Sigmoid colon (tissue), 6 donors: ENCODE measurements at regions not wholly inside any gene's neighbourhood (a gene's known extent, or its start where the extent isn't known, plus 50 kb on each side); places are given as distances from the start of the nearest gene placed in this dataset.

Experiments used
- DNase-seq: peaks from one replicate; pipeline ENCODE4 v3.0.0-alpha.2; 2019
- H3K27ac ChIP-seq, 4 donors: fragments of 200-600 bp; sonication (generic); one replicate each; pipeline ENCODE4 v1.5.1; 2016 to 2019; ENCODE audit warnings: mild to moderate bottlenecking in 1 of 4
- H3K27me3 ChIP-seq, 3 donors: fragments of 200-600 bp; sonication (generic); one replicate each; pipeline ENCODE4 v1.5.1; 2019; ENCODE audit warnings: mild to moderate bottlenecking in 1 of 3
- H3K36me3 ChIP-seq, 4 donors: fragments of 200-600 bp; sonication (generic); one replicate each; pipeline ENCODE4 v1.5.1; 2016 to 2019
- H3K4me1 ChIP-seq, 4 donors: fragments of 200-600 bp; sonication (generic); one replicate each; pipeline ENCODE4 v1.5.1; 2017 to 2019
- H3K4me3 ChIP-seq, 4 donors: fragments of 200-600 bp; sonication (generic); one replicate each; pipeline ENCODE4 v1.5.1; 2017 to 2019; ENCODE audit warnings: mild to moderate bottlenecking in 2 of 4, moderate library complexity in 1 of 4
- H3K9me3 ChIP-seq, 4 donors: fragments of 200-600 bp in 3 of 4; sonication (generic) in 3 of 4; one replicate each; pipeline versions ENCODE4 v1.5.1 to v1.6.1; 2013 to 2019
- CTCF ChIP-seq, 4 experiments: fragments of 450-650 bp in 3 of 4; fragments of 200-600 bp in 1 of 4; IDR thresholded peaks; one replicate each; pipeline ENCODE4 v1.5.1; 2016 to 2019; ENCODE audit warnings: antibody characterized with exemption in 4 of 4, mild to moderate bottlenecking in 3 of 4, moderate library complexity in 2 of 4
- EP300 ChIP-seq, 4 donors: sonication (generic); formaldehyde crosslinking; IDR thresholded peaks; one replicate each; pipeline ENCODE4 v1.6.1; 2017; ENCODE audit warnings: antibody characterized with exemption in 4 of 4
- POLR2A ChIP-seq, 2 donors: fragments of 450-650 bp; IDR thresholded peaks; one replicate each; pipeline ENCODE4 v1.6.1; 2016; ENCODE audit warnings: antibody characterized with exemption in 2 of 2, mild to moderate bottlenecking in 2 of 2, moderate library complexity in 2 of 2
- POLR2AphosphoS5 ChIP-seq, 4 donors: sonication (generic); formaldehyde crosslinking; IDR thresholded peaks; one replicate each; pipeline ENCODE4 v1.6.1; 2017; ENCODE audit warnings: antibody characterized with exemption in 4 of 4
- WGBS, 2 donors: extraction: QIAGEN DNeasy Blood & Tissue Kit; methylation state at CpG; one replicate each; pipeline ENCODE4 v1.1.7; 2013; 5-methylcytosine and 5-hydroxymethylcytosine counted together
- intact Hi-C: fragments of 100-400 bp; cut with DNase I; formaldehyde crosslinking; loops from one replicate; pipeline ENCODE4 v1.15.1; 2023
- donor health status: healthy with polysubstance abuse.
- donor health status: healthy.

- intact Hi-C loops = no loop called here
- no peaks in the 10 kb centered on the region for H3K9me3 ChIP-seq
- H3K36me3 ChIP-seq = no peaks in the 10 kb centered on the region
- H3K27ac ChIP-seq = no peak overlapping the region
- no peak overlapping the region for H3K4me3 ChIP-seq
- TF ChIP-seq POLR2A (IDR thresholded peaks at IDR 0.05) (no peak), CTCF (IDR thresholded peaks at IDR 0.05) (no peak), POLR2AphosphoS5 (IDR thresholded peaks at IDR 0.05) (no peak), EP300 (IDR thresholded peaks at IDR 0.05) (no peak)
- H3K27me3 ChIP-seq = peaks cover 0 to 52% (median 18%) of the 10 kb centered on the region in 3 donors
- H3K4me1 ChIP-seq = no peaks in the 10 kb centered on the region
- DNase-seq = no peak
- WGBS, 2 donors = 62 to 79% methylated on average over 1 of the region's 1 CpG
Measured at GRCh38 chr10:133028158-133028557, 59.6 kb upstream of the ADGRA1 start.

- Histone ChIP-seq H3K4me3 (no peak overlapping the region), H3K9me3 (no peaks in the 10 kb centered on the region), H3K27ac (no peak overlapping the region), H3K4me1 (no peaks in the 10 kb centered on the region), H3K36me3 (no peaks in the 10 kb centered on the region), H3K27me3 (peaks cover 0 to 54% (median 18%) of the 10 kb centered on the region in 3 donors)
- no peak for DNase-seq
- TF ChIP-seq EP300 (IDR thresholded peaks at IDR 0.05) (no peak), POLR2A (IDR thresholded peaks at IDR 0.05) (no peak), CTCF (IDR thresholded peaks at IDR 0.05) (no peak), POLR2AphosphoS5 (IDR thresholded peaks at IDR 0.05) (no peak)
- intact Hi-C loops = no loop called here
- WGBS, 2 donors = 38 to 67% methylated on average over 13 of the region's 13 CpGs
Measured at GRCh38 chr10:133027482-133027881, 60.2 kb upstream of the ADGRA1 start.

GRCh38 chr10:133026726-133027395 is 60.9 kb upstream of the ADGRA1 start:
- WGBS, 2 donors = 81 to 88% methylated on average over 22 of the region's 22 CpGs
- DNase-seq = no peak
- TF ChIP-seq EP300 (IDR thresholded peaks at IDR 0.05) (no peak), CTCF (IDR thresholded peaks at IDR 0.05) (no peak), POLR2A (IDR thresholded peaks at IDR 0.05) (no peak), POLR2AphosphoS5 (IDR thresholded peaks at IDR 0.05) (no peak)
- peaks cover 0 to 54% (median 18%) of the 10 kb centered on the region in 3 donors for H3K27me3 ChIP-seq
- H3K27ac ChIP-seq = no peak overlapping the region
- H3K4me3 ChIP-seq = no peak overlapping the region
- H3K4me1 ChIP-seq = no peaks in the 10 kb centered on the region
- no peaks in the 10 kb centered on the region for H3K36me3 ChIP-seq
- no peaks in the 10 kb centered on the region for H3K9me3 ChIP-seq
- intact Hi-C loops = no loop called here

GRCh38 chr10:133026171-133026570 is 61.6 kb upstream of the ADGRA1 start:
- no peak overlapping the region for H3K4me3 ChIP-seq
- no peak for TF ChIP-seq EP300 (IDR thresholded peaks at IDR 0.05)
- TF ChIP-seq POLR2A (IDR thresholded peaks at IDR 0.05) = no peak
- TF ChIP-seq CTCF (IDR thresholded peaks at IDR 0.05) = no peak
- no peak for TF ChIP-seq POLR2AphosphoS5 (IDR thresholded peaks at IDR 0.05)
- no peaks in the 10 kb centered on the region for H3K36me3 ChIP-seq
- intact Hi-C loops = no loop called here
- no peak overlapping the region for H3K27ac ChIP-seq
- no peaks in the 10 kb centered on the region for H3K9me3 ChIP-seq
- WGBS, 2 donors = 71 to 77% methylated on average over 10 of the region's 10 CpGs
- DNase-seq = no peak
- peaks cover 0 to 54% (median 18%) of the 10 kb centered on the region in 3 donors for H3K27me3 ChIP-seq
- H3K4me1 ChIP-seq = no peaks in the 10 kb centered on the region
